GM23338 (cell line): ENCODE measurements at regions not wholly inside any gene's neighbourhood (a gene's known extent, or its start where the extent isn't known, plus 50 kb on each side); places are given as distances from the start of the nearest gene placed in this dataset.

Experiments used
- ATAC-seq: fragments of 200-7000 bp; cut with Tn5 transposase; 3 replicates; pipeline ENCODE4 v1.9.1; 2020
- DNase-seq: peaks from one replicate; pipeline ENCODE4 v3.0.0-alpha.2; 2015; ENCODE audit warnings: low spot score
- H2AFZ ChIP-seq: fragments of 200-600 bp; sonication (generic); 2 replicates; pipeline ENCODE4 v1.8.0; 2016; ENCODE audit warnings: antibody characterized with exemption, mild to moderate bottlenecking, moderate library complexity
- H3F3A ChIP-seq: fragments of 200-600 bp; sonication (generic); replicated peaks from 2 replicates; pipeline ENCODE4 v1.8.0; 2017; ENCODE audit warnings: antibody characterized with exemption, mixed run types, low read depth
- H3K27ac ChIP-seq: fragments of 200-600 bp; sonication (generic); 2 replicates; pipeline ENCODE4 v1.6.1; 2016; ENCODE audit warnings: low read depth
- H3K27me3 ChIP-seq: fragments of 200-600 bp; sonication (generic); 2 replicates; pipeline ENCODE4 v1.8.0; 2016; ENCODE audit warnings: mild to moderate bottlenecking, mixed run types, moderate library complexity; ENCODE audit not compliant: insufficient read depth
- H3K36me3 ChIP-seq: fragments of 200-600 bp; sonication (generic); 2 replicates; pipeline ENCODE4 v1.8.0; 2016; ENCODE audit warnings: mild to moderate bottlenecking; ENCODE audit not compliant: insufficient read depth
- H3K4me1 ChIP-seq: fragments of 200-600 bp; sonication (generic); 2 replicates; pipeline ENCODE4 v1.8.0; 2016; ENCODE audit warnings: mild to moderate bottlenecking, moderate library complexity; ENCODE audit not compliant: insufficient read depth
- H3K4me2 ChIP-seq: fragments of 200-600 bp; sonication (generic); 2 replicates; pipeline ENCODE4 v1.7.1; 2017; ENCODE audit warnings: mixed run types
- H3K4me3 ChIP-seq: fragments of 200-600 bp; sonication (generic); 2 replicates; pipeline ENCODE4 v1.6.1; 2016; ENCODE audit warnings: mixed run types
- H3K79me2 ChIP-seq: fragments of 200-600 bp; sonication (generic); replicated peaks from 2 replicates; pipeline ENCODE4 v1.8.0; 2017; ENCODE audit warnings: mild to moderate bottlenecking; ENCODE audit not compliant: insufficient read depth
- H3K9me2 ChIP-seq: fragments of 200-600 bp; sonication (generic); 2 replicates; pipeline ENCODE4 v1.8.0; 2017; ENCODE audit not compliant: insufficient read depth
- H4K20me1 ChIP-seq: fragments of 200-600 bp; sonication (generic); replicated peaks from 2 replicates; pipeline ENCODE4 v1.8.0; 2017; ENCODE audit warnings: mild to moderate bottlenecking; ENCODE audit not compliant: insufficient read depth
- H3K27ac Mint-ChIP-seq: 2 replicates; pipeline ENCODE4 v1.8.0; 2020; ENCODE audit warnings: inconsistent platforms, mild to moderate bottlenecking, moderate library complexity, mixed read lengths
- H3K27me3 Mint-ChIP-seq: 3 replicates; pipeline ENCODE4 v1.8.0; 2022; ENCODE audit warnings: low read depth, mild to moderate bottlenecking, moderate library complexity, mixed read lengths, inconsistent platforms; ENCODE audit not compliant: insufficient read depth, poor library complexity
- H3K36me3 Mint-ChIP-seq: 3 replicates; pipeline ENCODE4 v1.8.0; 2021; ENCODE audit warnings: low read depth, mild to moderate bottlenecking, inconsistent platforms, moderate library complexity, mixed read lengths
- H3K4me1 Mint-ChIP-seq: 3 replicates; pipeline ENCODE4 v1.8.0; 2020; ENCODE audit warnings: mild to moderate bottlenecking, inconsistent platforms, mixed read lengths
- H3K4me3 Mint-ChIP-seq: 3 replicates; pipeline ENCODE4 v1.8.0; 2021; ENCODE audit warnings: moderate library complexity, mild to moderate bottlenecking, inconsistent platforms, mixed read lengths
- H3K9me3 Mint-ChIP-seq: 3 replicates; pipeline ENCODE4 v1.8.0; 2020; ENCODE audit warnings: moderate library complexity, mild to moderate bottlenecking, inconsistent platforms, mixed read lengths
- CREB1 ChIP-seq: fragments of 250-450 bp; sonication (Bioruptor Pico); IDR thresholded peaks from 2 replicates; pipeline ENCODE4 v1.5.0; 2020; ENCODE audit warnings: low read depth, mild to moderate bottlenecking, moderate library complexity
- CTCF ChIP-seq, 2 experiments: fragments of 200-600 bp in 1 of 2; sonication (generic) in 1 of 2; conservative IDR thresholded peaks; 2 replicates each; pipeline versions ENCODE4 v1.5.1 to v1.6.1; 2016 to 2017; ENCODE audit warnings: antibody characterized with exemption in 2 of 2, low read depth in 2 of 2, mild to moderate bottlenecking in 2 of 2, moderate library complexity in 1 of 2
- ETS1 ChIP-seq: IDR thresholded peaks from 2 replicates; pipeline ENCODE4 v1.6.1; 2016; ENCODE audit warnings: antibody characterized with exemption
- JUNB ChIP-seq: IDR thresholded peaks from one replicate; pipeline ENCODE4 v1.6.1; 2016; ENCODE audit warnings: antibody characterized with exemption; ENCODE audit not compliant: unreplicated experiment
- NANOG ChIP-seq: IDR thresholded peaks from 2 replicates; pipeline ENCODE4 v1.6.1; 2016; ENCODE audit warnings: antibody characterized with exemption, borderline replicate concordance
- POLR2AphosphoS5 ChIP-seq: IDR thresholded peaks from 2 replicates; pipeline ENCODE4 v1.6.1; 2016; ENCODE audit warnings: antibody characterized with exemption, low read depth
- REST ChIP-seq: IDR thresholded peaks from one replicate; pipeline ENCODE4 v1.6.1; 2018; ENCODE audit warnings: antibody characterized with exemption; ENCODE audit not compliant: unreplicated experiment
- ZNF114 ChIP-seq: fragments of 250-450 bp; sonication (Bioruptor Pico); IDR thresholded peaks from 2 replicates; pipeline ENCODE4 v1.5.0; 2020; ENCODE audit warnings: mild to moderate bottlenecking, moderate library complexity
- ZNF331 ChIP-seq: fragments of 250-450 bp; sonication (Bioruptor Pico); IDR thresholded peaks from 2 replicates; pipeline ENCODE4 v1.5.0; 2020; ENCODE audit warnings: low read depth, mild to moderate bottlenecking, moderate library complexity
- ZNF462 ChIP-seq: fragments of 250-450 bp; sonication (Bioruptor Pico); IDR thresholded peaks from 2 replicates; pipeline ENCODE4 v1.5.0; 2020; ENCODE audit warnings: mild to moderate bottlenecking, moderate library complexity

GRCh38 chr10:78377356-78377755 is 343.7 kb downstream of the RPS24 start:
- no peaks in the 10 kb centered on the region for H4K20me1 ChIP-seq
- peaks cover 6% of the 10 kb centered on the region; the same call in 2 of the 3 replicates for H3K4me1 Mint-ChIP-seq
- ATAC-seq: peak; percentile 77
- H3K4me3 Mint-ChIP-seq: no peak overlapping the region
- no peaks in the 10 kb centered on the region for H3F3A ChIP-seq
- H3K27me3 ChIP-seq: no peaks in the 10 kb centered on the region
- H3K4me3 ChIP-seq: no peak overlapping the region
- DNase-seq: no peak
- no peak overlapping the region for H2AFZ ChIP-seq
- no peaks in the 10 kb centered on the region for H3K79me2 ChIP-seq
- H3K27me3 Mint-ChIP-seq: peaks cover 9% of the 10 kb centered on the region
- 0 out of 3 replicates have a peak, but pooled peaks cover 3% of the 10 kb centered on the region for H3K36me3 Mint-ChIP-seq
- H3K9me3 Mint-ChIP-seq: peaks cover 9% of the 10 kb centered on the region; the same call in 2 of the 3 replicates
- TF ChIP-seq ZNF114: no peak
- no peak for TF ChIP-seq REST
- no peak for TF ChIP-seq NANOG
- no peak for TF ChIP-seq CREB1 (CRISPR knock-in tag)
- no peak for TF ChIP-seq POLR2AphosphoS5
- no peak for TF ChIP-seq CTCF (conservative IDR thresholded peaks at IDR 0.05; ENCODE audit: low read depth in 2 of 2)
- TF ChIP-seq ETS1: no peak
- no peak overlapping the region for H3K27ac ChIP-seq
- no peak overlapping the region for H3K27ac Mint-ChIP-seq
- no peaks in the 10 kb centered on the region for H3K4me1 ChIP-seq
- H3K9me2 ChIP-seq: no peaks in the 10 kb centered on the region
- no peak overlapping the region for H3K4me2 ChIP-seq
- H3K36me3 ChIP-seq: no peaks in the 10 kb centered on the region

- no peaks in the 10 kb centered on the region for H3K79me2 ChIP-seq
- no peaks in the 10 kb centered on the region for H4K20me1 ChIP-seq
- H3F3A ChIP-seq: no peaks in the 10 kb centered on the region
- no peaks in the 10 kb centered on the region for H3K9me2 ChIP-seq
- H3K4me3 ChIP-seq: no peak overlapping the region
- peaks cover 9% of the 10 kb centered on the region for H3K27me3 Mint-ChIP-seq
- H3K4me2 ChIP-seq: no peak overlapping the region
- no peak overlapping the region for H2AFZ ChIP-seq
- H3K27ac ChIP-seq: no peak overlapping the region
- H3K4me1 Mint-ChIP-seq: peaks cover 6% of the 10 kb centered on the region; the same call in 2 of the 3 replicates
- no peak for DNase-seq
- ATAC-seq: no peak
- H3K9me3 Mint-ChIP-seq: peaks cover 9% of the 10 kb centered on the region; the same call in 2 of the 3 replicates
- no peaks in the 10 kb centered on the region for H3K36me3 ChIP-seq
- H3K4me1 ChIP-seq: no peaks in the 10 kb centered on the region
- no peak overlapping the region for H3K4me3 Mint-ChIP-seq
- H3K27ac Mint-ChIP-seq: no peak overlapping the region
- H3K36me3 Mint-ChIP-seq: 0 out of 3 replicates have a peak, but pooled peaks cover 3% of the 10 kb centered on the region
- no peaks in the 10 kb centered on the region for H3K27me3 ChIP-seq
- TF ChIP-seq ZNF331: no peak
- no peak for TF ChIP-seq ZNF462 (CRISPR knock-in tag)
- no peak for TF ChIP-seq JUNB
- no peak for TF ChIP-seq POLR2AphosphoS5
These were observed 344.5 kb downstream of the RPS24 start for GRCh38 chr10:78378192-78378591.
